GM21529 (cell line): ENCODE measurements at regions not wholly inside any gene's neighbourhood (a gene's known extent, or its start where the extent isn't known, plus 50 kb on each side); places are given as distances from the start of the nearest gene placed in this dataset.
A peak's percentile ranks its signal among the peaks of the same experiment; 100 is the strongest.

Source experiments
- ATAC-seq: cut with Tn5 transposase; IDR thresholded peaks from one replicate; pipeline ENCODE4 v1.9.1; 2021; ENCODE audit not compliant: unreplicated experiment

DNA sequence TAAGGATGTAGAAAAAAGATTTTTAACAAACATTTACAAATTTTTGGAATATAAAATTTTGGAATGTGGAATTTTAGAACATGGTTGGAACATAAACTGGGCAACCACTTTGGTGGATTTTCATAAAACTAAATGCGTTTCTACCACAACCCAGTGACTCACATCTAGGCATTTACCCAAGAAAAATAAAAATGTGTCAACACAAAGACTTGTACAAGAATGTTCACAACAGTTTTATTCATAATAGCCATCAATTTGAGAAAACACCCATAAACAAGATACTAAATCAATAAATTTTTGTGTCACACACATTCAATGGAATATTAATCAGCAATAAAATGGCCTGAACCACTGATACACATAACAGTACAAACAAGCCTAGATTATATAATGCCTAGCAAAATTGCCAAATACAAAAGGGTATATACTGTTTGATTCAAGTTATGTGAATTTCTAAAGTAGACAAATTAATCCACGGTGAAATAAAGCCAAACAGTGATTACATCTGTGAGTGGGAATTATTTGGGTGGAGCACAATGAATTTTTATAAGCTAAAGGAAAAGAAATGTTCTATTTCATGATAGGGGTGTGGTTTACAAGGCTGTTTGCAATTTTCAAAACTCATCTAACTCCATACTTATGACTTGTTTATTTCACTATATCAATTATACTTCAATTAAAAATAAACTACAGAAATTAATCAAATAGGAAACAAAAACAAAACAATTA is 415.2 kb upstream of the OR4E1 start:
- ATAC-seq: no peak

DNA sequence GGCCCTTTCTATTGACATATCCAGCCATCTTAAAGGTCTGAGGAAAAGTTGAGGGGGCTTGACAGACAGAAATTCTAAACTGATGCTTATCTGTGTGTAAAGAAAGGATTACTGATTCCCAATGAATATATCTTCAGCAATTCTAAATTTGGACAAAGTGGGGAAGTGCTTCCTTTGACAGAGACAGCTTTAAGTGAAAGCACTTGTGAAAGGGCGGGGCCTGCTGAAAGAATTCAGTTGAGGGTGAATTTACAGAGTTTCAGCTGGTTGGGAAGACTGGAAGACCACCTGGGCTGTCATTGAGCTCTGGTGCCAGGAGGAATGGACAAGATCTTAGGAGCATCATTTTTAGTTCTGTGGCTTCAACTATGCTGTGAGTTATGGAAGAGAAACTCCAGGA is 412.5 kb upstream of the OR4E1 start:
- ATAC-seq: no peak

DNA sequence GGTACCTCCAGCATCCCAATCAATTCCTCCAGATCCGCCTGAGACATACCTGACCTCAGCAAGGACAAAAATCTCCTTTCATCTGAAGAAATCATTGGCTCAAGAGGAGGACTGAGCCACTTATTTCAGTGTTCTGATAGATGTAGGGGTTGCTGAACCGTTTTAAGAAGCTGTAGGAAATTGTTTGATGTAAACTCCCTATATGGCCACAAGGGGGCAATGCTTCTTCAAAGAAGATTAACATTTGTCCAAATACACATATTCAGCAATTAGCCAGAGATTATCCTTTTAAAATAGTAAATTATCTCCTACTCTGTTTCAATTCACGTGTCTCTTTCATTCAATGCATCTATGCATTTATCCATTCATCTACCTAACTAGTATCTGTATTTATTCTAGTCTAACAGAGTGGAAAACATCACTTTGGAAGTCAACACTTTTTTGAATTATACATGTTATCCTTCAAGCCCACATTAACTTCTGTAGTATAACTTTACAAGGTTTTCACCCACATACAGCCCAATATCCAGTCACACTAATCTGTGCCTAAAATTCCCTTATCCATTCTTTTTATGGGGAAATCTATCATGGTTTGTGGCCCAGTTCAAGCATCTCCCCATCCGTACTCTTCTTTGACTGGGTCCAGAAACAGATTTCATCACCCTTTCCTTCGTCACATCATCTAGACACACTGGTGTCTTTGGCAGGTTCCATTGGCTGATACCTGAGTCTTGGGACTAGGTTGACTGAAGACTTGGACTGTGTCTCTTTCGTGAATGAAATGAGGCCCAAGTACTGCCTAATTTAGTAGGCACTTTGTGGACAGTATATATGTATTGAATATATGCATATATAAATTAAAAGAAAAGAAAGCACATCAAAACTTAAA is 411.0 kb upstream of the OR4E1 start:
- no peak for ATAC-seq

DNA sequence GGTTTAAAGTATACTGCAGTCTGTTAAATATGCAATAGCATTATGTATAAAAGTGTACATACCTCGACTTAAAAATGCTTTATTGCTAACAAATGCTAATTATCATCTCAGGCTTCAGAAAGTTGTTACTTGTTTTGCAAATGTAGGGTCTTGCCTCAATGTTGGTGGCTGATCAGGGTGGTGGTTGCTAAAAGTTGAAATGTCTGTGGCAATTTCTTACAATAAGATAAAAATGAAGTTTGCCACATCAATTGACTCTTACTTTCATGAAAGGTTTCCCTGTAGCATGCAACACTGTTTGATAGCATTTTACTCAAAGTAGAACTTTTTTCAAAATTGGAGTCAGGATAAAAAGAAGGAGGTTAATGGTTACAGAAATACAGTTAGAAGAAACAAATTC is 407.7 kb upstream of the OR4E1 start:
- ATAC-seq: no peak

DNA sequence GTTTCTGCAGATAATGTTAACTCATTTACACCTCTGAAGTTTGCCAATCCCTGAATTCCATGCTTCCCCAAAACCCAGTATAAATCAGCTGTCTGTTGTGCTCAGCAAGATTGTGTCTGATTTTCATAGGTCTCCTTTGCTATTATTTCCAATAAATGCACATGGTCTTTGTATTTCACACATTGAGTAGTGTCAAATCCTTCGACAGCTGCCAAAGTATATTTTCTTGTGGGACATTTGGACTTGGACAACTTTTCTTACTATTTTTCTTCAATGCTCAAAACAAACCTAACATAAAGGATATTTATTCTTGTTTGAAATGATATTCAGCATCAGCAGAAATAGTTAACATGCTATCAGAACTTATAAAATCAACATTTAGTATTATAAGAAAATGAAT is 406.1 kb upstream of the OR4E1 start:
- no peak for ATAC-seq

DNA sequence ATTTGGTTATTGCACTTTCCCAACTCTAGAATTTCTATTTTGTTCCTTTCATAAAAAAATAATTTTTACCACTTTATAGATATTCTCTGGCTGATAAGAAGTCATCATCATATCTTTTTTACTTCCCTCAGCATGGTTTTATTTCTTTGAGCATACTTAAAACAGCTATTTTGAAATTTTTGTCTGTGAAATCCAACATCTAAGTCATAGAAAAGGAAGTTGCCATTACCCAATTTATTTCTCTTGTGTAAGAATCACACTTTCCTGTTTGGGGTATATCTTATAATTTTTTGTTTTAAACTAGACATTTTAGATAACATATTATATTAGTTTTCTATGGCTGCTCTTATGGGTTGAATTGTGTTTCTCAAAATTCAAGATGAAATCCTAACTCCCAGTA is 400.2 kb upstream of the OR4E1 start:
- ATAC-seq: no peak

DNA sequence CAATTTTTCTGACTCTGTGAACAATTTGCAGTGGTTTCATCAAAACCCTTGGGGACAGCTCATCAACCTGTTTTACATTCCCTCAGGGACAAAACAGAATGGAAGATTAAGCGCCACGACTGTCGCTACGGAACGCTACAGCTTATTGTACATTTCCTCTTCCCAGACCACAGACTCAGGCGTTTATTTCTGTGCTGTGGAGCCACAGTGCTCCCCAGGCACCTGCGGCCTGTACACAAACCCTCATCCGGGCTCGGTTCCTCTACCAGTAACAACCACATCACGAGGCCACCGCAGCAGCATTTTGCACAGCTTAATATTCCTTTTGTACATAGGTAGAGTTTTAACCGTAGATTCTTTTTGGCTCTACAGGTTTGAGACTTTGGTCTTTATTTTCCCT is 397.4 kb upstream of the OR4E1 start:
- peak; percentile 95 for ATAC-seq

DNA sequence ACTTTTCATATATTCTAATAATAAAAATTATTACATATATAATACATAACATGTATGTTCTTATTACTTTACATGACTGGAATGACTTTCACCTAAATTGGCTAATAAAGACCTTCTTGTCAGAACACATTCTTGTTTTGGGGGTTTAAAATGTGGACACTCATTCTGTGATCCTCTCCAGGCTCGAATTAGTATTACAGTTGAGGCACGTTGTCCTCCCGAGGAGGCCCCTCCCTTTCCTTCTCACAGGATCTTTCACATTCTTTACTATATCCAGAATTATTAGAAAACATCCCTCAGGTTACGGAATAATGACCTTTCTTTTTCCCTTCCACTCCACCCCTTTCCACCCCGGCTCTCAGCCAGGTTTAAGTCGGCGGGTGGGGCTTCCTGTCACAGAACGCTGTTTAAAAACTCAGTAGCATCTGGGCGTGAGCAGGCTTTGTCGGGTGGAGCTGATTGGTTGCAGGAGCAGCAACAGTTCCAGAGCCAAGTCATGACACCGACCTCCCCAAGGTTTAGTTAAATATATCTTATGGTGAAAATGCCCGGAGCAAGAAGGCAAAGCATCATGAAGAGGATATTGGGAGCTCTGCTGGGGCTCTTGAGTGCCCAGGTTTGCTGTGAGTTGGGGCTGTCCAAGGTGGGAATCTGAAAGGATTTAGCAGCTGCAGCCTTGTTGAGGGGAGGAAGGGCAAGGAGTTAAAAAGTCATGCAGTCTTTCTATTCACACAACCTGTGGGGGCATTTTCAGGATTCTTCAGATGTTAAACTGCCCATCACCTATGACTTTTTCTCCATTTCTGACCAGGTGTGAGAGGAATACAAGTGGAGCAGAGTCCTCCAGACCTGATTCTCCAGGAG is 396.7 kb upstream of the OR4E1 start:
- peak; percentile 47 for ATAC-seq

DNA sequence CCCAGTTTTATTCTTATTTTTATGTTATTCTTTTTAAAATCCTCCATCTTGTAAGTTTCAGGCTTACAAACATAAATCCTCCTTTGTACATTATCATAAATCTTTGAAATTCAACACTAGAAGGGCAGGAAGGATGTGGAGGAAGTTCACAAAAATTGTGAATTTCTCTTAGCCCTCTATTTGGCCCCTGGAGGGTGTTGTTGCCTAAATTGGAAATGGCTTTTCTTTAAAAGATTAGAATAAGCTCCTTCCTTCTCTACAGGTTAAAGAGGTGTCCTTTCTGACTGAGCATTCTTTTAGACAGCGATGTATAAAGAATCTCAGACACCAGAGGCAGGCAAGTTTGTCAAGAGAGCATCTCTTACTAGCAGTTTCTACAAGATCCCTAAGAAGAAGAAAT is 391.7 kb upstream of the OR4E1 start:
- no peak for ATAC-seq

DNA sequence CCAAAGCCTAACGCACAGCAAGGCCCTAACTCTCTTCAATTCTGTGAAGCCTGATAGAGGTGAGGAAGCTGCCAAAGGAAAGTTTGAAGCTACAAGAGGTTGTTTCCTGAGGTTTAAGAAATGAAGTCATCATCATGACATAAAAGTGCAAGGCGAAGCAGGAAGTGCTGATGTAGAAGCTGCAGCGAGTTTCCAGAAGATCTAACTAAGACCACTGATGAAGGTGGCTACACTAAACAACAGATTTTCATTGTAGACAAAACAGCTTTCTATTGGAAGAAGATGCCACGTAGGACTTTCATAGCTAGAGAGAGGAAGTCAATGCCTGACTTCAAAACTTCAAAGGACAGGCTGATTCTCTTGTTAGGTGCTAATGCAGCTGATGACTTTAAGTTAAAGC is 385.6 kb upstream of the OR4E1 start:
- no peak for ATAC-seq

DNA sequence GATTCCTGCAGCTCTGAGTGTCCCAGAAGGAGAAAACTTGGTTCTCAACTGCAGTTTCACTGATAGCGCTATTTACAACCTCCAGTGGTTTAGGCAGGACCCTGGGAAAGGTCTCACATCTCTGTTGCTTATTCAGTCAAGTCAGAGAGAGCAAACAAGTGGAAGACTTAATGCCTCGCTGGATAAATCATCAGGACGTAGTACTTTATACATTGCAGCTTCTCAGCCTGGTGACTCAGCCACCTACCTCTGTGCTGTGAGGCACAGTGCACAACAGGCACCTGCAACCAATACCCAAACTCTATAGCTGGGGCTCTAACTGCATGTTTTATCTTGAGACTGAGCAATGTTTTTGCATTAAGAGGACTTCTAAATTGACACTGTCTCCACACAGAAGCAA is 379.2 kb upstream of the OR4E1 start:
- ATAC-seq: no peak

DNA sequence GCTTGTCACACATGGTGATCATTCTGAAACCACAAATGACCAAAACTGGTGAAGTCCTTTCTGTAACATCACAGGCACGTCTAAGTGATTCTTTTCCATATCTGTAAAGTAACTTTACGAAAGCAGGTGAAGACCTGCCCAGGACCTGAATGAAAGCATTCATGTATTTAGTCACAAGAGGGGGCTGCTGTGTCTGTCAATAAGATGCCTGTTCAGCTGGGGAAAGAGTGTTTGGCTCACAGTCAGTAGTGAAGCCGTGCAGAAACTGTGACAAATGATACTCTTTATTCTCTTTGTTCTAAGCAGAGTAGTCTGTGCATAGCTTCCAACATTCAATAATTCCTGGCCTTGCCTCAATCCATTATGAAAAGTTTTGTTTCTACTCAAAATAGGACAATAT is 373.5 kb upstream of the OR4E1 start:
- peak; percentile 73 for ATAC-seq

DNA sequence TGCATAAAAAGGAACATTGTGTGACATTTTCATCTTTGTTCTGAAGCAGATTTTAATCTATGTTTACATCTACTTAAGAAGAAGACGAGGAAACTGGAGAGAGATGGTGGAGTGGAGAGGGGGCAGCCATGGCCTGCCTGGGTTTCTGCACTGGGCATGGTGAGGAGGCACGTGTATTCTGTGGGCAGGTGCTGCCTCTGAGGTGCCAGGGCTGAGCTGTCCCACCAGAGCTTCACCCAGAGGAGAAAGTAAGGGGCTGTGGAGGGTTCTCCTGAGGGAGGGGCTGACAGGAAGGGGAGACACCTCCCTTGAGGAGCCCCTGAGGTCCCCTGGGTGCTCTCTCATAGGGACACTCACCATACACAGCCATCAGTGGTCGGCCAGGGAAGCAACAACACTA is 372.4 kb upstream of the OR4E1 start:
- no peak for ATAC-seq

DNA sequence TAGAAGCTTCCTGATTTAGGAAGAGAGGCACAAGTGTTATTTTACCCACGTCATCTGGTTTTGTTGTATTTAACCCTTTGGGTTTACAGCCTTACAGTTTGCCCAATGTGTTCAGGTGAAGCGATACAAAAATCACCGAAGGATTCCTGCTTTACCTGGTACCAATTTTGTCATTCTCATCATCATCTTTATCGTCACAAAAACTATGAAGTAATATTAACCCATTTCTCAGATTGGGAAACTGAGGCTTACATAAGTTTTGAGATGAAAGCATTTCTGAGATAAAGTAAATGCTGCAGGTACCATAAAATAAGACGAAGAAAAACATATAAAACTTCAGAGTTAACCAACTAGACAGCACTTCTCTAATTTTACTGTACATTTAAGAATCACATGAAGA is 370.6 kb upstream of the OR4E1 start:
- no peak for ATAC-seq

DNA sequence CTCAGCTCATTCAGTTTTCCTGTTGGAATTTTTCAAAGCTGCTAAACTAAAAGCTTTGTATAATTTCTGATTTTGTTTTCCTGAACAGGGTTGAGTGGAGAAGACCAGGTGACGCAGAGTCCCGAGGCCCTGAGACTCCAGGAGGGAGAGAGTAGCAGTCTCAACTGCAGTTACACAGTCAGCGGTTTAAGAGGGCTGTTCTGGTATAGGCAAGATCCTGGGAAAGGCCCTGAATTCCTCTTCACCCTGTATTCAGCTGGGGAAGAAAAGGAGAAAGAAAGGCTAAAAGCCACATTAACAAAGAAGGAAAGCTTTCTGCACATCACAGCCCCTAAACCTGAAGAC is 367.1 kb upstream of the OR4E1 start:
- no peak for ATAC-seq

DNA sequence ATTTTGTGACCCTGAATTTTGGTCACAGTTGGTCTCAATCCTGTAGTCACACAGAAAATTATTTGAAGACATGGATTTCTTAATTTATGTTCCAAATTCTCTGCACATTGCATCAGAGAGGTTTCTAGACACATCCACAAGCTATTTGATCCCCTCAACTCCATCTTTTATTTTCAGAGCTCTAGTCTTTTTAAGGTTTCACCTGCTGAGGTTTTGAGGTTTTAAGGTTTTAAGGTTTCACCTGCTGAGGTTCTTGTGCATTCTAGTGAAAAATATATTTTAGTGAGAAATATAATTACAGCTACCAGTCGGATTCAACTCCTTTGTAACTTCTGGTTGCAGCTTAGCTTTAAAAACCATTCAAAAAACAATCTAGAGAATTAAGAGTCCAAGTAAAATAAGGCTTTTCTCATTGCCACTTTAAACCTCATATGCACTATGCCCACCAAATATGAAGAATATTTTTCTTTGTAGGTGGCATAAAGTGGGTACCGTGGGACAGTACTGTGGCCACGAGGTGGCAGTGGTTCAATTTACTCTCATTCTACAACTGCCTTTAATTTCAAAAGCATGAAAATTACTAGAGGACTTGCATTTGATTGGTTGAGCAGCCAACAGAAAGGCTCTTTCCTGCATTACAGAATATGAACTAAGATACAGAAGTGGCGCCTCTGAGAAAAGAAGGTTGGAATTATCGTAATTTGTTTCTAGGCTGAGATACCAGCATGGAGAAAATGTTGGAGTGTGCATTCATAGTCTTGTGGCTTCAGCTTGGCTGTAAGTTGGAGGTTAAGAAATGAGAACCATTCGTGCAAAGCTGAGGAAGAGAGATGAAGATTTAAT is 366.5 kb upstream of the OR4E1 start:
- ATAC-seq: no peak

DNA sequence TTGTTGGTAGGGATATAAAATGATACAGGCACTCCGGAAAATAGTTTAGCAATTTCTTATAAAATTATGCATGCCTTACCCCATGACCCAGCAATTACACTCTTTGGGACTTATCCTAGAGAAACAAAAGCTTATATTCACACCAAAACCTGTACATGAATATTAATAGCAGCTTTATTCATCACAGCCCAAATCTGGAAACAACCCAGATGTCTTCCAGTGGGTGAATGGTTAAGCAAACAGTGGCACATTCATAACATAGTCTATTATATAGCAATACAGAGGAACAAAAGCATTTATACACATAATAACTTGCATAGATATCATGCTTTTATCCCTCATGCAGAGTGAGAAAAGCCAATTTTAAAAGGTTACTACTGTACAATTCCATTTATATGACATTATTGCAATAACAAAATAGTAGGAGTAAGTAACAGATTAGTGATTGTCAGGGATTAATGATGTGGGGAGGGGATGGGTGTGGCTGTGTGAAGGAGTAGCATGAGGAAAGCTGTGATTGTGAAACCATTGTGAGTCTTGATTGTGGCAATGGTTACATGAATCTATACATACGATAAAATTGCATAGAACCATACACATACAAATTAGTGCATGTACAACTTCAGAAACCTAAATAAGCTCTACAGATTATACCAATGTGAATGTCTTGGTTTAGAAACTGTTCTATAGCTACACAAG is 363.1 kb upstream of the OR4E1 start:
- no peak for ATAC-seq

DNA sequence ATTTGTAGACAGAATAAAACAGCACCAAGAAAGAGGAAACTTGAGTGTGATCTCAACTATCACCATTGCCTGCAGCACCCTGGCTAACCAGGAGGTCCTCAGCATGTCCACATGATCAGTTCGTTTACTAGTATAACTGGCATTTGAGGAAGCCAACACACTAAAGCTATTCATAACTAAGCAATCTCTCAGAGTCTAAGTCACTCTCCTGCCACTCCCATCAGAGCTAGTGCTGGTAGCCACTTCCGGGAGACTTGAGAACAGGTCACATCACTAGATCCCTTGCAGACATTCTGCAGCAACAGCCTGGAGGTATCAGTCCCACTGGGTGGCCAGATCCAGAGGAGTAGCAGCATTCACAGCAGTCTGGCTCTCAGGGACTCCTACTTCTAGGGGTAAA is 352.9 kb upstream of the OR4E1 start:
- no peak for ATAC-seq

DNA sequence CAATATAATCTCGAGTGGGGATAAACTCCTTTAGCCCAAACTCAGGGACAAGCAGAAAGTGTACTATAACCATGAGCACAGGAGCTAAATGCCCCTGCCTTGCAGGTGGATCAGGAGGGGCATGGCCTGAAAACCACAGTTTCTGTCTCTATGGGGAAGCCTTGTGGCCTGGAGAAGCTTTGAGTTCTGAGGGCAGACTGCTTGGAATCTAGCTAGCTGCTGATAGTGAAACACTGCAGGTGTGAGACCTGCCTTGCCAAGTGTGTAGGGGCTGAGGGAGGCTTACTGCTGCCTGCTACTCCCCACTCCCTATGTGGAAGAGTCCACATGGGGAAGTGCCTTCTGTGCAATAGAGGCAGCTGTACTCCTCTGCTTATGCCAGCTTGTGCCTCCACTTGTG is 352.3 kb upstream of the OR4E1 start:
- ATAC-seq: no peak

DNA sequence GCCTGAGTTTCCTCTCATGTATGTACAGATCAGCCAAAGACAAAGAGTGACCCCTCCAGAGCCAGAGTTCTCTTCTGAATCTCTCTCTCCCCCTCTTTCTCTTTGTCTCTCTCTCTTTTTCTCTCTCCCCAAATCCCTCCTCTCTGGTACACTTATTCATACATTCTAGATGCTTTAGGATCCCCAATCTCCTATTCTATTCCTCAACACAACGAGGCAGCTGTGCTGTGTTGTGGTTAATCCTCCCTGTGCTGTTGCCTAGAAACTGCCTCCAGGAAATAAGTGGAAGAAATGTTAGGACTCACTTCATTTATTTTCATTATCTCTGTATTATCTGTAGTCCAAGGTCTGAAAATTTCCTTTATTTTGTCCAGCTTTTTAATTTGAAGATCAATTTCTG is 350.5 kb upstream of the OR4E1 start:
- no peak for ATAC-seq
